KMS-11 (cell line): ENCODE measurements at regions not wholly inside any gene's neighbourhood (a gene's known extent, or its start where the extent isn't known, plus 50 kb on each side); places are given as distances from the start of the nearest gene placed in this dataset.

ENCODE experiments used
- H2AFZ ChIP-seq: fragments of 200-600 bp; sonication (generic); 2 replicates; pipeline ENCODE4 v1.6.1; 2016; ENCODE audit warnings: antibody characterized with exemption, mixed run types, low read depth
- H3K27ac ChIP-seq: fragments of 200-600 bp; sonication (generic); 2 replicates; pipeline ENCODE4 v1.6.1; 2016; ENCODE audit warnings: mild to moderate bottlenecking, mixed run types
- H3K27me3 ChIP-seq: fragments of 200-600 bp; sonication (generic); 2 replicates; pipeline ENCODE4 v1.6.1; 2017; ENCODE audit warnings: mild to moderate bottlenecking, low read depth, mixed run types, moderate library complexity; ENCODE audit not compliant: insufficient read depth
- H3K36me3 ChIP-seq: fragments of 200-600 bp; sonication (generic); 2 replicates; pipeline ENCODE4 v1.6.1; 2017; ENCODE audit warnings: mild to moderate bottlenecking, mixed run types; ENCODE audit not compliant: insufficient read depth
- H3K4me1 ChIP-seq: fragments of 200-600 bp; sonication (generic); 2 replicates; pipeline ENCODE4 v1.6.1; 2016; ENCODE audit warnings: mild to moderate bottlenecking, low read depth, mixed run types; ENCODE audit not compliant: poor library complexity, severe bottlenecking
- H3K4me2 ChIP-seq: fragments of 200-600 bp; sonication (generic); 2 replicates; pipeline ENCODE4 v1.7.0; 2016; ENCODE audit warnings: mild to moderate bottlenecking, mixed run types
- H3K4me3 ChIP-seq: fragments of 200-600 bp; sonication (generic); IDR thresholded peaks from 2 replicates; pipeline ENCODE4 v1.6.1; 2017; ENCODE audit warnings: low read depth, low read length, mixed read lengths; ENCODE audit not compliant: insufficient read depth
- H3K79me2 ChIP-seq: fragments of 200-600 bp; sonication (generic); 2 replicates; pipeline ENCODE4 v1.6.1; 2016; ENCODE audit warnings: low read depth, mixed run types; ENCODE audit not compliant: insufficient read depth
- H3K9ac ChIP-seq: fragments of 200-600 bp; sonication (generic); 2 replicates; pipeline ENCODE4 v1.6.1; 2016; ENCODE audit warnings: mild to moderate bottlenecking, mixed run types
- H4K20me1 ChIP-seq: fragments of 200-600 bp; sonication (generic); 2 replicates; pipeline ENCODE4 v1.6.1; 2016; ENCODE audit warnings: mild to moderate bottlenecking, mixed run types; ENCODE audit not compliant: insufficient read depth
- TF ChIP-seq, protein P1 (sequence below): fragments of 200-600 bp; sonication (generic); conservative IDR thresholded peaks from 2 replicates; pipeline ENCODE4 v1.6.1; 2017; ENCODE audit warnings: low read depth, mild to moderate bottlenecking, antibody characterized with exemption, low read length, moderate library complexity, mixed read lengths

DNA sequence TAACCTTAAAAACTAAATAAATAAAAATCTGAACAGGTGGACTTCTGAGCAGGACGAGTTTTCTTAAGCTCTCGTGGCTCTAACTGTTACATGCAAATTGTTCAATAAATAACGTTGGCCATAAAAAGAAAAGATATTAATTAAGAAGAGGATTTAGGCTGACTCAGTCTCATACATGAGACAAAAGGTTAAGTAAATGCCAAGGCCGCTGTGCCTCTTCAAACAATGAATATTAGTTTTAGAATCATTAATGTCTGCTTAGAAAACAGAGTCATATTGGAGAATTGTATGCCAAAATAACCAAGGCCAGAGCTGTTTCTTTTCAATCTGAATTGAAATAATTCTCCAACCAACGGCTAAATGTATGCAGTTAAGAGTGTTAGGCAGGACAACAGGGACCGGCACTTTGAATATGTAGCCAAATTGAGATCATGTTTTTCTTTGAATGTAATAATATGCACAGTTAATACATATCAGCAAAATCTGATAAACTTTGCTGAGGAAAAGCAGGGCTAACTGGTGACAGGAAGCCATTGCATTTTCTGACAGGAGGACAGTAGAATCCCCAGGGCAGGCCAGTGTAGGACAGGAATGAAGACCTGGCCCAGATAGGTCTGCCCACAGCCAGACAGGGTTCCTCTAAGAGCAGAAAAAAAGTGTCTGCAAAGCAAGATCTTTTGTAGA, 1041.4 kb upstream of the FANCL start:
- no peaks in the 10 kb centered on the region for H3K79me2 ChIP-seq
- no peaks in the 10 kb centered on the region for H3K27me3 ChIP-seq
- no peak overlapping the region for H3K4me3 ChIP-seq
- no peaks in the 10 kb centered on the region for H3K36me3 ChIP-seq
- H2AFZ ChIP-seq = no peak overlapping the region
- H3K4me2 ChIP-seq = no peak overlapping the region
- TF ChIP-seq, protein P1, sequence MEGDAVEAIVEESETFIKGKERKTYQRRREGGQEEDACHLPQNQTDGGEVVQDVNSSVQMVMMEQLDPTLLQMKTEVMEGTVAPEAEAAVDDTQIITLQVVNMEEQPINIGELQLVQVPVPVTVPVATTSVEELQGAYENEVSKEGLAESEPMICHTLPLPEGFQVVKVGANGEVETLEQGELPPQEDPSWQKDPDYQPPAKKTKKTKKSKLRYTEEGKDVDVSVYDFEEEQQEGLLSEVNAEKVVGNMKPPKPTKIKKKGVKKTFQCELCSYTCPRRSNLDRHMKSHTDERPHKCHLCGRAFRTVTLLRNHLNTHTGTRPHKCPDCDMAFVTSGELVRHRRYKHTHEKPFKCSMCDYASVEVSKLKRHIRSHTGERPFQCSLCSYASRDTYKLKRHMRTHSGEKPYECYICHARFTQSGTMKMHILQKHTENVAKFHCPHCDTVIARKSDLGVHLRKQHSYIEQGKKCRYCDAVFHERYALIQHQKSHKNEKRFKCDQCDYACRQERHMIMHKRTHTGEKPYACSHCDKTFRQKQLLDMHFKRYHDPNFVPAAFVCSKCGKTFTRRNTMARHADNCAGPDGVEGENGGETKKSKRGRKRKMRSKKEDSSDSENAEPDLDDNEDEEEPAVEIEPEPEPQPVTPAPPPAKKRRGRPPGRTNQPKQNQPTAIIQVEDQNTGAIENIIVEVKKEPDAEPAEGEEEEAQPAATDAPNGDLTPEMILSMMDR = no peak
- no peaks in the 10 kb centered on the region for H3K4me1 ChIP-seq
- no peak overlapping the region for H3K9ac ChIP-seq
- 0 out of 2 replicates have a peak, but pooled peaks cover 3% of the 10 kb centered on the region for H4K20me1 ChIP-seq
- H3K27ac ChIP-seq = no peak overlapping the region

GRCh38 chr2:59277671-59278070, 1036.5 kb upstream of the FANCL start:
- H4K20me1 ChIP-seq = no peaks in the 10 kb centered on the region
- H3K4me2 ChIP-seq = no peak overlapping the region
- H3K27ac ChIP-seq = no peak overlapping the region
- no peaks in the 10 kb centered on the region for H3K27me3 ChIP-seq
- H3K9ac ChIP-seq = no peak overlapping the region
- H3K4me3 ChIP-seq = no peak overlapping the region
- no peak overlapping the region for H2AFZ ChIP-seq
- TF ChIP-seq, protein P1 = no peak
- H3K4me1 ChIP-seq = no peaks in the 10 kb centered on the region
- H3K79me2 ChIP-seq = no peaks in the 10 kb centered on the region
- H3K36me3 ChIP-seq = no peaks in the 10 kb centered on the region

- H3K4me3 ChIP-seq = no peak overlapping the region
Measured at GRCh38 chr2:59276917-59277316, 1035.8 kb upstream of the FANCL start.

GRCh38 chr2:59276033-59276432, 1034.9 kb upstream of the FANCL start:
- no peaks in the 10 kb centered on the region for H3K79me2 ChIP-seq
- TF ChIP-seq, protein P1 = peak; percentile 42
- H4K20me1 ChIP-seq = no peaks in the 10 kb centered on the region
- H3K36me3 ChIP-seq = no peaks in the 10 kb centered on the region
- H3K27me3 ChIP-seq = no peaks in the 10 kb centered on the region
- no peaks in the 10 kb centered on the region for H3K4me1 ChIP-seq
- H3K27ac ChIP-seq = no peak overlapping the region
- no peak overlapping the region for H3K4me2 ChIP-seq
- H2AFZ ChIP-seq = no peak overlapping the region
- no peak overlapping the region for H3K9ac ChIP-seq
- no peak overlapping the region for H3K4me3 ChIP-seq

More at GRCh38 chr2:59276917-59277316, 1035.8 kb upstream of the FANCL start:
- H3K27me3 ChIP-seq = no peaks in the 10 kb centered on the region
- H3K4me2 ChIP-seq = no peak overlapping the region
- TF ChIP-seq, protein P1 = no peak
- no peaks in the 10 kb centered on the region for H3K36me3 ChIP-seq
- H3K27ac ChIP-seq = no peak overlapping the region
- no peaks in the 10 kb centered on the region for H4K20me1 ChIP-seq
- no peaks in the 10 kb centered on the region for H3K4me1 ChIP-seq
- no peak overlapping the region for H2AFZ ChIP-seq
- H3K9ac ChIP-seq = no peak overlapping the region
- H3K79me2 ChIP-seq = no peaks in the 10 kb centered on the region
